HG03342 (cell line): ENCODE measurements at regions not wholly inside any gene's neighbourhood (a gene's known extent, or its start where the extent isn't known, plus 50 kb on each side); places are given as distances from the start of the nearest gene placed in this dataset.

Experiments used
- ATAC-seq: cut with Tn5 transposase; IDR thresholded peaks from one replicate; pipeline ENCODE4 v1.9.1; 2021; ENCODE audit warnings: mild to moderate bottlenecking, moderate library complexity; ENCODE audit not compliant: unreplicated experiment

GRCh38 chr14:98118749-98119148 is 1153.2 kb downstream of the BCL11B start:
- no peak for ATAC-seq

GRCh38 chr14:98119739-98120138 is 1152.3 kb downstream of the BCL11B start:
- ATAC-seq = no peak

- ATAC-seq = no peak
These were observed 1151.0 kb downstream of the BCL11B start for GRCh38 chr14:98120831-98121464.

- no peak for ATAC-seq
These were observed 1149.5 kb downstream of the BCL11B start for GRCh38 chr14:98122527-98122926.

- ATAC-seq = no peak
These were observed 1141.3 kb downstream of the BCL11B start for GRCh38 chr14:98130691-98131090.

- ATAC-seq = no peak
These were observed 1140.6 kb downstream of the BCL11B start for GRCh38 chr14:98131406-98131805.

DNA sequence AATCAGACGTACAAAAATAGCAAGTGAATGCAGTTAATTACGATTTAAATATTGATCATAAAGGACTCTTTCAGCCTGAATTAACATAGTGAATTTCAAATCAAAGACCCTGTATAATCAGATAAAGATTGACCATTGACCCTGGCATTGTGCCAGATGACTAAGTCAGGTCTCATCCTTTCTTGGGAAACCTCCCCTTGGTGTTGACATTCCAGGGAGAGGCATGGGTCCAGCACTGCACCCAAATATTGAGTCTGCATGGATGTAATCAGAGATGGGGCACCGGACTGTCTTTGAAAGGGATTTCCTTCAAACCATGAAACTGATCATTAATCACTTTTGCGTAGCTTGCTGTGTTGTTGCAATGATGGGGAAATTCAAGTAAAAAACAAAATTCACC is 1138.2 kb downstream of the BCL11B start:
- ATAC-seq = no peak

DNA sequence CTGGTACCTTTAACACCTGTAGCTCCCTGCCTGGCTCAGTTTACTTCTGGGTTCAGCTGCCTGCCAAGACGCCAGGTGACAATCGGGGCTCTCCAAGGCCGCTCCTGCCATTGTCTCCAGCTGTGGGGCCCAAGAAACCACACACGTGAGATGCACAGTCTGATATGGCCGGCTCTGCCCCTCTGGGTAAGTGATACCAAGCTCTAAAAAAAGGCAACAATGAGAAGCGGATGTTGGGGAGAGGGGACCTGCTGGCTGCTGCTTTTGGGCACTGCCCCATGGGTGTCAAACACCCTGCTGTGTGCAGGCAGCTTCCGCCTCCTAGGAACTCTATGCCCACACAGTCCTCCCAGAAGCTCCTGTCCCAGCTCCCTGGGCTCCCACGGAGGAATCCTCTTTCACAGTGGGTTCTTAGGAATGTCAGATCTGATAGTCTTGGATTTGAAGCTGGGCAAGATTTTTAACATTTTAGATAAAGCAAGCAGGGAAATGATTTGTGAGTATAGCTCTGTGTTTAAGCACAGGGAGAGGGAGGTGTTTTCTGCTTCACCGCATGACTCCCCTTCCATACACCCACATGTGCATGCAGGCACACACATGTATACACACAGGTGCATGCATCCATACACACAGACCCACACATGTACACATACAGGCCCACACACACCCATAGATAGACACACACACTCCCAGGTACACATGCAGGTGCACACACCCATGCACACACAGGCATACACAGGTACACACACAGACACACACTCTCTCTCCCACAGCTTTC is 1135.8 kb downstream of the BCL11B start:
- no peak for ATAC-seq

- no peak for ATAC-seq
These were observed 1134.6 kb downstream of the BCL11B start for GRCh38 chr14:98137131-98138025.

GRCh38 chr14:98138666-98139065 is 1133.3 kb downstream of the BCL11B start:
- no peak for ATAC-seq

DNA sequence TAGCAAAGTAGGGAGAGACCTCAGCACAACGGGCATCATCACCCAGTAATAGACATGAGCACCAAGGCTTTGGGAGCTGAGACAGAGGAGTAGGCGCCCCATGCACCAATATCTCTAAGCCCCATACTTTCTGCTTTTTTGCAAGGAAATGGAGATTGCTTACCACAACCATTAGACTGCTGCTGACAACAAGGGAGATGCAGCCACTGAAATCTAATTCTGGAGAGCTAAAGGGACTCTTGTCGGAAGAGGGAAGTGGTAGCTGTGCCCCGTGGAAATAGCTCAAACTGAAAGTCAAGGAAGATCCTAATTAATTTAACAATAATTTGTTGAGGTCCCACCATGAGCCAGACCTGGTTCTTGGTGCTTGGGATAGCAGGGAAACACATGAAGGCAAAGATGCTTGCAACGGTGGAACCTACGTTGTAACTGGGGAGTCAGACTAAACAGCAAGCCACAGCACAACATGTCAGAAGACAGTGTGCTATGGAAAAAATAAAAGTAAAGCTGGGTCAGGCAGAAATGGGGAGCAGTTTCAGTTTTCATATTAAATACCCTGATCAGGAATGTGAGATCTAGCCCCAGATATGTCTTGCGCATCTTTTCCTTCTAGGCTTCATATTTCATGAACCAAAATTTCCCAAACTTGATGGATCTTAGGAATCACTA is 1131.0 kb downstream of the BCL11B start:
- no peak for ATAC-seq

GRCh38 chr14:98143566-98143965 is 1128.4 kb downstream of the BCL11B start:
- no peak for ATAC-seq

DNA sequence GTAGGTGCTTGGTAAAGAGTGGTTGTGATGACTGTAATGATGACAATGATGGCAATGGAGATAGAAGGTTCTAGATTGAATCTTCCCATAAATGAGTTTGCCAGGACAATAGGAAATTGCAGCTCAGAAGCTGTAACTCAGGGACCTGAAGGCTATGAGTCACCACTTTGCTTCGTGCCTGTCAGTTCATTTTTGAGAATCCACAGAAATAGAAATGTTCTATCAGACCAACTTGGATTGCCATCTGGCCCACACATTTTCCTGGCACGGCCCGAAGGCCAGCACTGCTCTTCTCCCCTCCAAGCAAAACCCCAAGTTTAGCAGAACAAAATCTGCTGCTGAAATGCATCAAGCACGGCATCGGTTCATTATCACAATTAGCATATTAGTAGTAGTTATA is 1127.0 kb downstream of the BCL11B start:
- no peak for ATAC-seq

DNA sequence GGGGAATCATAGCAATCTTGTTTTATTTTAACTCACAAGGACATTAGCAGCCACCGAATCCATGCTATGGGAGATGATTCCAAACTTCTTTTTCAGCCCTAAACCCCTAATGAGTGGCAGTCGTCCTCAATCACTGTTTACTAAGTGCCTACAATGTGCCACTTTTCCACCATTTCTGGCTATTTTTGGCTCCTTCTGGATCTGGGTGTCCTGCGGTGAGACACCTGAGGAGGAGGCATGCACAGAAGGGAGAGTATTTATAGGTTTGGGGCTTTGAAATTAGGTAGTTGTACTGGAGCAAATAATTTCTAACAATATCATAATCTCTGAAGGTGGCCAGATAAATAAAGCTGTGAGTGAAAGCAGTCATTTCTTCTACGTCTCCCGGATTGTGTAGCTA is 1125.6 kb downstream of the BCL11B start:
- ATAC-seq = no peak

GRCh38 chr14:98154254-98154653 is 1117.7 kb downstream of the BCL11B start:
- no peak for ATAC-seq

DNA sequence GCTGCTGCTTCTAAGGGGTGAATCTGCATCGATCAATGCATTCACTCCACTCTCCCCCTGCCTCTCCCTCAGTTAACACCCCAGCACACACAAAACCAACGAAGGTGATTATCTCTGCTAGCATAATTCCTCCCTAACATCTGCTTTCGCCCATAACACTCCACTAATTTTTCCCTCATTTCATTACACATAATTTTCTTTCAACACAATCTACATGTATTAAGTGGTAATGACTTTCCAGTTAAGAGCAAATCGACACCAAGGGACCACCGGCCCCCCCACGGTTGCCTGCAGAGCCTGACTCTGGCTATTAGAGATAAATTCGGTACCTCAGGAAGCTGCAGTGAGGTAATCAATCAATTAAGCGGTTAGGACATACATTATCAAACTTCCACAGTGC is 1115.6 kb downstream of the BCL11B start:
- no peak for ATAC-seq

- no peak for ATAC-seq
These were observed 1111.1 kb downstream of the BCL11B start for GRCh38 chr14:98160901-98161300.

DNA sequence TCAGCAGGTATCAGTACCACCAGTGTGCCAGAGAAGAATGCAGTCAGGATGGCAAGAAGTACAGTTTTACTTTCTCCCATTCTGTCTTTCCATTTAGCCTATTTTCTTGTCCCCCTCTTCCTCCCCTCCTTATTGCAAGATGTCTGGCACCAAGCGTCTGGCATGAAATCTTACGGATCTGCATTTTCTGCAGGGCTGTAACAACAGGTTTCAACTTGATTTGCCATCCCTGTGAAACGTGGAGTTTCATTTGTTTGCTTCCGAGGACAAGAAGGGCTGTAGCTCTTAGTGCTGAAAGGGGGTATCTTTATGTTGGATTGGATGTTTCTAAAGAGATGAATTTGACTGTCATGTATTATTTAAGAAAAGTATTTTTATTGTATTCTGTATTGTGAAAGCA is 1110.6 kb downstream of the BCL11B start:
- ATAC-seq = no peak

- no peak for ATAC-seq
These were observed 1108.9 kb downstream of the BCL11B start for GRCh38 chr14:98162856-98163805.

DNA sequence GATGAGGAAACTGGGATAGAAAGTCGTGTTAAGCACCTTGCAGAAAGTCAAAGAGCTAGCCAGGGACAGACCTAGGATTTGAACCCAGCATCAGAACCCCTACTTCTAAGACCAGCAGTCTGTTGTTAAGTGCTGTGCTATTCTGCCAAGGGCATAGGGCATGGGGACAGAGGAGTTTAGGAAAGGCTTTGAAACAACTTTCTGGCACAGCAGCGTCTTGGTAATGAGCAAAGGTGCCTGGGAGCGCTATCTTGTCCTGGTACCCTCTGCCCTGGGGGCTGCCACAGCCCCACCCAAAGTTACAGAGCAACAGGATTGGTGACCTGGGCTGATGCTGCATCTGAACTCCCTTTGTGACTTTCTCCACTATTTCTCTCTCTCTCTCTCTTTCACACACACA is 1108.1 kb downstream of the BCL11B start:
- ATAC-seq = no peak
